Stimulated activated CD8-positive, alpha-beta memory T cell treated with anti-CD3 and anti-CD28 coated beads, Interleukin-12 subunit alpha, Interleukin-12 subunit beta, amount 100 ng/mL, for 1 hour (primary cell): ENCODE measurements at regions not wholly inside any gene's neighbourhood (a gene's known extent, or its start where the extent isn't known, plus 50 kb on each side); places are given as distances from the start of the nearest gene placed in this dataset.
"Not testable (repeated sequence)": the region's sequence is repeated elsewhere in the genome, so short reads cannot be mapped to it uniquely, and the experiment has no call there.

ENCODE experiments used
- DNase-seq: peaks from one replicate; pipeline ENCODE4 v3.0.0-alpha.2; 2020; ENCODE audit warnings: low read depth

DNA sequence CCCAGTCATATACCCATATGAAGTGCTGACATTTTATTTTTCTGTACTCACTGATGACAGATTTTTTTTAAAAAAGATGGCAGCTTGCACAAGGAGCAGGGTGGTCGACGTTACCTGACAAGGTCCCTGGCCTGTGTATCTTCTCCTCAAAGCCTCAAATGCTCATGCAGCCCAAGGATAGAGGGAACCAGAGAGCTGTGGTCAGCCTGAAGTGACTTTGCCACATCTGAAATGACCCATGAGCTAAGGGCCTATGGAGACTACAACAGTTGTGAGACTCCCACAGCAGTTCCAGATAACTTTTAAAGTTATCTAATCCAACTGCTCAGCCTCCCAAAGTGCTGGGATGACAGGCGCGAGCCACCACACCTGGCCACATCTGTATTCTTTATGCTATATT, 131.1 kb downstream of the GLUL start:
- no peak for DNase-seq

DNA sequence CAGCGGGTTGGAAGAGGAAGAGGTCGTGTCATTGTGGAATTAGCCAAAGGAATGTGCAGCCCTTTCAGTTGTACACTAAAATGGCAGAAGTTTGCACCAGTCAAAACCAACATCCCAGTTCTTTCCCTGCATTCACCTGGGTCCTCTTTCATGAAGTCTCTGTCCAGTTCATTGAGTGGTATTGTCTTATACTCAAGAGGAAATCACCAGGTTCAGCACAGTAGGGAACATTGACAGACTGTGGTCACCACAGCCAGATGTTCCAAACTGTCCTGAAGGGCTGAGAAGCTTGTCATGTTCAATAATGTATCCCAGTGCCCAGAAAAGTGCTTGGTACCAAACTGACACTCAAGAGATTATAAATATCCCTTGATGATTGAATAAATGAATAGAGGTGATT, 131.6 kb downstream of the GLUL start:
- no peak for DNase-seq

DNA sequence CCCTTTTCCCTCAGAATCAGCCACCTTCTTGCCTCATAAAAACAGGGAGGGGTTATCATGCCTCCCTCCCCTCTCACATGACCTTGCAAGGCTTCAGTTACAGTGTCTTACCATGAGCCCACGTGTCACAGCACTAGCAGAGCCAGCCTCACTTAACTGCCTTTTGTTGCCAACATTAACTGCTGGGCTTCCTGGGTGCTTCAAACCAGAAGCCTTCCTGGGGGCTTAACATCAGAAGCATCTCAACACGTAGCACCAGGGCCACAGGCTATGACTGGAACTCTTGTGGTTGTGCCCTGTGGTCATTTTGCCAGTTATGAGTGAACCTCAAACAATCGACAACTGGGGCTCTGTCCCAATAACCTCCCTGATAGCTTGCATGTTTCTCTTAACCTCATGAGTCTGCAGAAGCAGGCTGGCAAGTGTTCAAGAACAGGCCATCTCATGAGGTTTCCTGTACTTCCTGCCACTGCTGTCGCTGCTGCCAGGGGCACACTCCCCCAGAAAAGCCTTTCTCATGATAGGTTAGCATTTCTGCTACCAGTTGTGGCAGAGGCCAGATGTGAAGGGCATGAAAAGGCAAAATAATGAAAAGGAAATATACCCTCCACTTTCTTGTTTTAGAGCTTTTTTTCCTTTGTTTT, 132.2 kb downstream of the GLUL start:
- peak; percentile 29 for DNase-seq

DNA sequence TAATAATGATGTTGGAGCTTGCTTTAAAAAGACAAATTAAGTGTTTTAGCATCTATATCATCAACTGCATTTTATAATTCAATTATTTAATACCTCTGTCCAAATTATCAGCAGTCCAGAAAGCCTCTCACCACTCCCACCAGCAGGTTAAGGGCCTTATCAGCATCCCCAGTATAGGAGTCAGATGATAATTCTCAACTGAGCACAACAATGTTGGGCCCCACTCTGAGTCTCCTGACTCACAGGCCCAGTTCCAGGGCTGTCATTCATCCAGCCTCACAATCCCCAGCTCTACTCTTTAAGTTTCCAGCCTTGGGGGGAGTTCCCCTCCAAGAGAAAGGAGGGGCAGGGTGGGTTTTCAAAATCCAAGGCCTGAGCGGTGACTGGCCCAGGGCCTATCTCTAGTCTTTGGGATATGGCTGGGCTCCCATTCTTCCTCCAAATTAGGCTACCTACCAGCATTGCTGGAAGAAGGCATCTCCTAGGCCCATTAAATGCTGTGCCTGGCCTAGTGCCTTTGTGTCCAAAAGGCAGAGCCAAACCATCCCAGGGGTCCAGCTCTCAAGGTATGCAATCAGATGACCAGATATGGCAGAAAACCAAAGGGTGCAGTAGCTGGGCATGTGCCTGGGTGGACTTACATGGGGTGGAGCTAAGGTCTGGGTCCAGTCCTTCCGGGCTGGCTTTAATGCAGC, 134.1 kb downstream of the GLUL start:
- no peak for DNase-seq

- DNase-seq: no peak
Observed at GRCh38 chr1:182256931-182257330, 134.7 kb downstream of the GLUL start.

GRCh38 chr1:182255494-182255893, 136.1 kb downstream of the GLUL start:
- no peak for DNase-seq

GRCh38 chr1:182253319-182253860, 138.2 kb downstream of the GLUL start:
- DNase-seq: no peak

DNA sequence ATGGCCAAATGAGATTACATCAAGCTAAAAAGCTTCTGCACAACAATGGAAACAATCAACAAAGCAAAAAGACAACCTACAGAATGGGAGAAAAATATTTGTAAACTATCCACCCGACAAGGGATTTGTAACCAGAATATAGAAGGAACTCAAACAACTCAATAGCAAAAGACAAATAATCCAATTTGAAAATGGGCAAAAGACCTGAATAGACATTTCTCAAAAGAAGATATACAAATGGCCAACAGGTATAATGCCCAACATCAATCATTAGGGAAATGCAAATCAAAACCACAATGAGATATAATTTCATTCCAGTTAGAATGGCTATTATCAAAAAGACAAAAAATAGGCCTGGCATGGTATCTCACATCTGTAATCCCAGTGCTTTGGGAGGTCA, 140.0 kb downstream of the GLUL start:
- DNase-seq: no peak

DNA sequence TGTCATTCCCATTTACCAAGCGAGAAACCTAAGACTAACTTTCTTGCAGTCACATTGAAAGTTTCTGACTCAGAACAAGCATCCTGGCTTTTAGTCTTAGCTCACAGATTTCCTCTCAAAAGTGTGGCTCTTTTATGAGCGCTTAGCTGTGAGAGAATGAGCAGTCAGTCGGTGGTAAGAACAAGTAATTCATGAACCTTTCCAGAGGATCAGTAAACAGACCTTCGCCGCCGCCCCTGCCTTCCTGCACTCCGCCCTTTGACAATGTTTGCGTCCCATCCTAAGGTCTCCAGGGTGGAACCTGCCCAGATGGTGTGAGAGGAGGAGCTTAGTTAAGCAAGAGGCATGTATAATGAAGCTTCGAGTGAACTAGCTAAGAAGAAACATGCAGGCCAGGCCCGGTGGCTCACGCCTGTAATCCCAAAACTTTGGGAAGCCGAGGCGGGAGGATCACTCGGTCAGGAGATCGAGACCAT, 142.4 kb downstream of the GLUL start:
- no peak for DNase-seq

- no peak for DNase-seq
Observed at GRCh38 chr1:182248721-182249120, 142.9 kb downstream of the GLUL start.

GRCh38 chr1:182247813-182248212, 143.8 kb downstream of the GLUL start:
- DNase-seq: not testable (repeated sequence)

DNA sequence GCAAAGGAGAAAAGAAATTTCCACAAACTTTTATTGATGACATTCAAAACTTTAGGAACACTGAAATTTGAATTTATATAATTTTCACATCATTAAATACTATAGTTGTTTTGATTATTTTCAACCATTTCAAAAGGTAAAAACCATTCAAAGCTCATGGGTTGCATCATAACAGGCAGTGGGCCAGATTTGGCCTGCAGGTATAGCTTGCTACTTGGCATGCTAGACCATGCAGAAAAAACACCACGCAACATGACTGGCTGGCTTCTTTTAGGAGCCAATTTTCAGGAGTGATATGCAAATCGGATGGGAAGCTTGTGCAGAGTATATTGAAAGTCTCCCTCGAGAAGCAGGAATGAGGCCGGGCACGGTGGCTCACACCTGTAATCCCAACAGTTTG, 144.8 kb downstream of the GLUL start:
- DNase-seq: no peak

GRCh38 chr1:182245040-182245439, 146.6 kb downstream of the GLUL start:
- no peak for DNase-seq

DNA sequence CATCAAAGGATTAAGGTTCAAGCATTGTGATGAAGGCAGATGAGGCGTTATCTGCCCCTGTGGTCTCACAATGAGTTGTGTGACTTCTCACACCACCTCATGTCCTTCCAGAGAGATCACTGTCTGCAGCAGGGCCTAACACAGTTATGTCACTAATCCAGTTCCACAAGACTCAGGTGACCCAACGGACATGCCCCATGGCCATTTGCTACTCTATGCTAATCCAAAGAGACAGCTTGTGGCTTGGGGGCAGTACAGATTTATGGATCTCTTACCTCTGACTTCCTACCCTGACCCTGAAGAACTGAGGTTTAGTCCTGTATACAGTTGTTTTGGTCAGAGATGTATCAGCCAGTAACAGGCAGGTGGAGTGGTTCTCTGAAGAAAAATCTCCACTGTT, 147.1 kb downstream of the GLUL start:
- DNase-seq: no peak

DNA sequence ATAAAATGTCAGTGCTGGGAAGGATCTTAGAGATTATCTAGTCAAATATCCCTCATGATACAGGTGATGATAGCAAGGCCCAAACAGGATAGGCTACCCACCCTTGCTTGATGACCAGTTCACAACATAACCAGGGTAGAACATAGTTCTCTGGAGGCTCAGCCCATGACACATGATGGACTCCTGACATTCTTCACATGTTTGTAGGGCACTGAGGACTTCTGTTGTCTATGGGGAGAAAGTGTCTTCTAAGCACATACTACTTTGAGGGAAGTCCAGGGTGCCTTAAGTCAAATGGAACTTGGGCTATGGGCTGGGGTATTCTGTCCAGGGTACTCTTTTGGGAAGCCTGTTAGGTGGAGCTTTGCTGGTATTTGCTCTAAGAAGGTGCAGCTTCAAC, 148.9 kb downstream of the GLUL start:
- DNase-seq: no peak

DNA sequence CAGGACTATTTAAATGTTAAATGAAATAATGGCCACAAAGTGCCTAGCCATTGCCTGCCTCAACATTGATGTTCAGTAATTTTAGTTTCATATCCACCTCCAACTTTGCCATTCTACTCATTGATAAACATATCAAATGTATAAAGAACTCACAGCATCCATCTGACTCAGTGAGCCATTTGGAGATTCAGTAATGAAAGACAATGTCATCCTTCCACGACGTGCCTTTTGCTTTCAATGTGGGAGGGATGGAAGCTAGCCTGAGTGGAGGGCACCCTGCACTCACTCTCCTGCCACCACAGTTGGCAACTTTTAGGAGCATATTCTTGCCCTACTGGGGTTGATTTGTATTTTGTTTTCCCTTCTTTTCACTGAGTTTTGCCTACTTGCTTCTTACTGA, 151.5 kb downstream of the GLUL start:
- DNase-seq: no peak

DNA sequence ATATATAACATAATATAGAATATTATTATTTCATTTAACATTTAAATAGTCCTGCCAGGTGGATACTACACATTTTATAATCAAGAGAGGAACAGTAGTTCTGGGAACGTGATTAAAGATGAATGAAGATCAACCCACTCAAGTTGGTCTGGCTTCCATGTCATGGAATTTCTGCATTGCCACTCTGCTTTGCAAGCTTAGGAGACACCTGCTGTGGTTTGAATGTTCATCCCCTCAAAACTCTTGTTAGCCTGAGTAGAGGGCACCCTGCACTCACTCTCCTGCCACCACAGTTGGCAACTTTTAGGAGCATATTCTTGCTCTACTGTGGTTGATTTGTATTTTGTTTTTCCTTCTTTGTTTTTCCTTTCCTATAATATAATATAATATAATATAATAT, 153.2 kb downstream of the GLUL start:
- DNase-seq: no peak

DNA sequence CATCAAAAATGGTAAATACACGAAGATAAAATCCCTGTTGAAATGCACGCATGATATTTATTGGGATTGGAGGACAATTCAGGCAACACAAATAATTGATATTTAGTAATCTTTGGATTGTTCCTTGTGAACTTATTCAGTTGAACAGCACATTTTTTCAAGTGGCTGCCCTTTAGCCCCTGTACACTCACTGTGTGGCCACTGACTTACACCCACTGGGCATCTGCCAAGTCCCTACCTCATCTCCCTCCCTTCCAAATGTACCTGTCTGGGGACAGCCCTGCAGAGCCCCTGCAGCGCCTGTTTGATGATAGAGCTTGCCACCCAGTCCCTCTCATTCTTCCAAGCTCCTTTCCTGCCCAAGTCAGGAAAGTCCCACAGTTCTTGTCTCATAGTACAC, 154.3 kb downstream of the GLUL start:
- no peak for DNase-seq

- no peak for DNase-seq
Observed at GRCh38 chr1:182236651-182237077, 154.9 kb downstream of the GLUL start.

GRCh38 chr1:182235952-182236650, 155.5 kb downstream of the GLUL start:
- DNase-seq: no peak

- DNase-seq: no peak
Observed at GRCh38 chr1:182235604-182235951, 156.0 kb downstream of the GLUL start.

GRCh38 chr1:182229921-182230491, 161.6 kb downstream of the GLUL start:
- DNase-seq: no peak

- no peak for DNase-seq
Observed at GRCh38 chr1:182229451-182229850, 162.1 kb downstream of the GLUL start.
